GM12872 (cell line): ENCODE measurements at regions not wholly inside any gene's neighbourhood (a gene's known extent, or its start where the extent isn't known, plus 50 kb on each side); places are given as distances from the start of the nearest gene placed in this dataset.

Experiments
- TF ChIP-seq, protein P1 (sequence below): IDR thresholded peaks from 3 replicates; pipeline ENCODE4 v1.5.1; 2011; ENCODE audit warnings: low read depth, mild to moderate bottlenecking, low read length, moderate library complexity; ENCODE audit not compliant: insufficient read depth

DNA sequence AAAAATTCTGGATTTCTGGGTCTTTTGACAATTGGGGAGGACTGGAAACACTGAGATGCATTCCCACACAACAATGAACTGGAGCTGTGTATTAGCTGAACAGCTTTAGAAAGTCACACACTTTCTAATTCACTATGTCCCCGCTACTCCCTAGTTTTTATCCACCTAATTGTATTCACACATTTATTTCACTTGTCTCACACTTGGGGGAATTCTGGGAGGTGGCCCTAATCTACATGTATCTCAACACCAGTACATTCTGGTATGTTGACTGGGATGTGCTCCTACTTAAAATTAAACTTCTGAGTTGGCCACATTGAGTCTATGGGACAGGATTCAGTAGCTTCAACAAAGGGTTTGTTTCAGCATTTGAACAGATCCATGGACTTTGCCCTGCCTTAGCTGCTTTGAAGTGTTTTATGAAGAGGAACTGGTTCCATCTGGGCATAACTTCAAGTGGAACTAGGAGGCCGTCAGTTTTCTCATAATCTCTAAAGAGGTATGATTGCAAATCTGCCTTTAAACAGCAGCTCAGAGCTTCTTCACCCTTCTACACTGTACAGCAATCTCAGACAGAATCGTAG, 106.5 kb upstream of the CMC1 start:
- TF ChIP-seq, protein P1, sequence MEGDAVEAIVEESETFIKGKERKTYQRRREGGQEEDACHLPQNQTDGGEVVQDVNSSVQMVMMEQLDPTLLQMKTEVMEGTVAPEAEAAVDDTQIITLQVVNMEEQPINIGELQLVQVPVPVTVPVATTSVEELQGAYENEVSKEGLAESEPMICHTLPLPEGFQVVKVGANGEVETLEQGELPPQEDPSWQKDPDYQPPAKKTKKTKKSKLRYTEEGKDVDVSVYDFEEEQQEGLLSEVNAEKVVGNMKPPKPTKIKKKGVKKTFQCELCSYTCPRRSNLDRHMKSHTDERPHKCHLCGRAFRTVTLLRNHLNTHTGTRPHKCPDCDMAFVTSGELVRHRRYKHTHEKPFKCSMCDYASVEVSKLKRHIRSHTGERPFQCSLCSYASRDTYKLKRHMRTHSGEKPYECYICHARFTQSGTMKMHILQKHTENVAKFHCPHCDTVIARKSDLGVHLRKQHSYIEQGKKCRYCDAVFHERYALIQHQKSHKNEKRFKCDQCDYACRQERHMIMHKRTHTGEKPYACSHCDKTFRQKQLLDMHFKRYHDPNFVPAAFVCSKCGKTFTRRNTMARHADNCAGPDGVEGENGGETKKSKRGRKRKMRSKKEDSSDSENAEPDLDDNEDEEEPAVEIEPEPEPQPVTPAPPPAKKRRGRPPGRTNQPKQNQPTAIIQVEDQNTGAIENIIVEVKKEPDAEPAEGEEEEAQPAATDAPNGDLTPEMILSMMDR, result no peak

DNA sequence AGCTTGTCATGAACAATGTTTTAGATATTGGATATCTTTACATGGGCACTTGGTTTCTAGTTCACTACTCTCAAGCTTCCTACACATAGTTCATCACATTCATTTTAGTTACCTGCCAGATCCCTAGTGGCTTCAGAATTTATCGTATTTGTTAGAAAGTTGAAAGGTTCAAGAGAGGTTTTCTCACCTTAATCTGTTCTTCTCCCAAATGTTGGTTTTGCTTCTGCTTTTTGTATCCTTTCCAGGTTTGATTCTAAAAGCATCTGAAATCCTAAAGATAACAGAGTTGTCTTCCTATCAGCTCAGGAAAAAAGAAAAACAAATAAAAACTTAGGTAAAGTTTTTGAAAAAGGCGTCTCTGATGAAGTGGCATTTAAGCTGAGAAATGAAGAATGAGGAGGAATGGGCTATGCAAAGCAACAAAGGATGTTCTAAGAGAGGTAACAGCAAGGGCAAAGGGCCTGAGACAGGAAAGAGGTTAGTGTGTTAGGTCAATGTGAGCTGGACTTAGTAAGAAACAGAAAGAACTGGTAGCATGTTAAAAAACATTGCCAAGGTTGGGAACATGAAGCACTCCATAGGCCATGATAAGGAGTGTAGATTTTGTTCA, 104.7 kb upstream of the CMC1 start:
- TF ChIP-seq, protein P1, result no peak

GRCh38 chr3:28138043-28138610, 103.3 kb upstream of the CMC1 start:
- TF ChIP-seq, protein P1, result no peak

DNA sequence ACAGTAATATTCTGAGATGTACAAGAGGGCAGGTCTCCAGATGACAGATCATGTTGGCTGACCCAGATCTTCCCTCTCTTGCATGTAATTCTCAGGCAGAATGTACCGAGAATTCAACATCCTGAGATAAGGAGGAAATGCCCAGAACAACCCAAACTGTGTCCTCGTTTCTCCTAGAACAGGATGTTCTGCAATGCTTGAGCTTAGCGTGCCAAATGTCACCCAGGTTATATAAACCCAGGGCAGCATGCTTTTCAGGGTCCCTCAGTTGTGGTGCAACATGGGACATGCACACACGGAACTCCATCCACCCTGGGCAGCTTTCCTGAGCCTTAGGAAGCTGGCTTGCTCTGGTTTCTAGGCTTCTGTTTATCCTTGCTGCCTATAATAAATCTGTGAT, 102.1 kb upstream of the CMC1 start:
- TF ChIP-seq, protein P1, result no peak

GRCh38 chr3:28139967-28140634, 101.3 kb upstream of the CMC1 start:
- TF ChIP-seq, protein P1, result no peak

GRCh38 chr3:28140664-28141063, 100.8 kb upstream of the CMC1 start:
- TF ChIP-seq, protein P1, result no peak

DNA sequence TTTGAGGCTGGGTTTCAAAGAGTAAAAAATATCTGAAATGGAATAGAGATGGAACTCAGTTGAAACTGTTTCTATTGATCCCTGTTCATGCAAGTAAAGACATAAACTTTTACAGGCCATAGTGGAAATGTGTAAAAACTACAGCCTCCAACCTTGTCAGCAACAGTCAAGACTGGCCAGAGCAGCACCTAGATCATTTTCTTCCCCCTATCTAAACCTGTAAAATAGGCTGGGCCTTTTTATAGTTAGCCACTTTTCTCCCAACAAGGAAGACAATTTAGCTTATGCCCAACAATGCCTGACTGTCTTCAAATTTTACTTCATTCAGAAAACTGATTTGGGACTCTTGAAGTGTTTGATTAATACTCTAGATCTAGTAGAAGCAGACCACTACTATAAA, 91.5 kb upstream of the CMC1 start:
- TF ChIP-seq, protein P1, result no peak
